ENCODE measurements at regions not wholly inside any gene's neighbourhood (a gene's known extent, or its start where the extent isn't known, plus 50 kb on each side); places are given as distances from the start of the nearest gene placed in this dataset.

DNA sequence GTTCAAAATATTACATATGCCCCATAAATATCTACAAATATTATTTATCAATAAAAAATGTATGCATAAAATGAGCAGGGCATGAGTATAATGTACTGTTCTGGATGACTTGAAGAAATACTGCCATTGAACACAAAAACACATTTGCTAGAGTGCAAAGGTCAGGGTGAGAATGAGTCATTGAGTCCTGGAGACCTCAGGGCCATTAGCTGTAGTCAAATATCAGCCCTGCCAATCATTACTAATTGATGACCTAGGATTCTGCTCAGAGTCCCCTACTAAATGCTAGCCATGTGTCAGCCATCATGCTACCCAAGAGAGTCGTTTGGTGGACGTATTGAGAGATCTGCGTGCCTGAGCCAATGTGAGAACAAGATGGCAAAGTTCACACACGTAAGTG, 80.3 kb upstream of the FAM169A start:
- Mint-ChIP-seq H3K27ac (no peak overlapping the region), H3K9me3 (ENCODE audit: insufficient read depth) (no peaks in the 10 kb centered on the region), H3K4me3 (no peak overlapping the region), H3K4me1 (no peaks in the 10 kb centered on the region), H3K27me3 (peaks cover 30% of the 10 kb centered on the region)
- Histone ChIP-seq H3K79me2 (ENCODE audit: control insufficient read depth, insufficient read depth, low read length) (no peaks in the 10 kb centered on the region), H2AFZ (ENCODE audit: insufficient read depth, low read depth, low read length, poor library complexity, severe bottlenecking) (no peak overlapping the region), H3K27me3 (replicated peaks in 1 of 4; ENCODE audit: control extremely low read depth in 1 of 4, control insufficient read depth in 3 of 4, insufficient read depth in 4 of 4, low read length in 3 of 4) (no peaks in the 10 kb centered on the region), H3K36me3 (replicated peaks in 1 of 2; ENCODE audit: control extremely low read depth in 1 of 2, control insufficient read depth in 1 of 2, extremely low read depth in 1 of 2, insufficient read depth in 2 of 2, low read length in 1 of 2) (no peaks in the 10 kb centered on the region), H3K9ac (ENCODE audit: low read length) (no peak overlapping the region), H4K20me1 (ENCODE audit: control insufficient read depth, insufficient read depth, low read length, poor library complexity, severe bottlenecking) (no peaks in the 10 kb centered on the region), H3K9me3 (ENCODE audit: control extremely low read depth in 1 of 3, control insufficient read depth in 2 of 3, insufficient read depth in 1 of 3, low read length in 2 of 3) (no peaks in the 10 kb centered on the region), H3K4me2 (replicated peaks; ENCODE audit: low read depth, low read length, poor library complexity, severe bottlenecking) (no peak overlapping the region), H3K4me1 (ENCODE audit: control insufficient read depth in 2 of 2, insufficient read depth in 2 of 2, low read length in 2 of 2) (no peaks in the 10 kb centered on the region), H3K27ac (ENCODE audit: low read length in 2 of 2) (no peak overlapping the region), H3K4me3 (ENCODE audit: control extremely low read depth in 1 of 5, extremely low read depth in 1 of 5, insufficient read depth in 1 of 5, low read depth in 2 of 5, low read length in 4 of 5) (no peak overlapping the region)
- WGBS (ENCODE audit: insufficient coverage), result 100% methylated on average over 2 of the region's 4 CpGs
- POLR2A ChIA-PET, result no interaction called here
- intact Hi-C loops (cut with micrococcal nuclease), result no loop called here
- no peak for DNase-seq
- CTCF ChIA-PET, result no interaction called here
- no peak for ATAC-seq (ENCODE audit: low read depth)
- no peak for TF ChIP-seq EZH2 (IDR thresholded peaks at IDR 0.05; ENCODE audit: borderline replicate concordance, insufficient read depth, low read depth, low read length, poor library complexity, severe bottlenecking)

GRCh38 chr5:74945561-74946165, 79.5 kb upstream of the FAM169A start:
- Mint-ChIP-seq H3K9me3 (ENCODE audit: insufficient read depth) (no peaks in the 10 kb centered on the region), H3K27me3 (peaks cover 31% of the 10 kb centered on the region), H3K27ac (no peak overlapping the region), H3K4me1 (no peaks in the 10 kb centered on the region), H3K4me3 (no peak overlapping the region)
- Histone ChIP-seq H3K9me3 (ENCODE audit: control extremely low read depth in 1 of 3, control insufficient read depth in 2 of 3, insufficient read depth in 1 of 3, low read length in 2 of 3) (no peaks in the 10 kb centered on the region), H3K36me3 (replicated peaks in 1 of 2; ENCODE audit: control extremely low read depth in 1 of 2, control insufficient read depth in 1 of 2, extremely low read depth in 1 of 2, insufficient read depth in 2 of 2, low read length in 1 of 2) (no peaks in the 10 kb centered on the region), H2AFZ (ENCODE audit: insufficient read depth, low read depth, low read length, poor library complexity, severe bottlenecking) (no peak overlapping the region), H3K4me2 (replicated peaks; ENCODE audit: low read depth, low read length, poor library complexity, severe bottlenecking) (no peak overlapping the region), H3K4me1 (ENCODE audit: control insufficient read depth in 2 of 2, insufficient read depth in 2 of 2, low read length in 2 of 2) (no peaks in the 10 kb centered on the region), H3K79me2 (ENCODE audit: control insufficient read depth, insufficient read depth, low read length) (no peaks in the 10 kb centered on the region), H3K9ac (ENCODE audit: low read length) (no peak overlapping the region), H3K4me3 (ENCODE audit: control extremely low read depth in 1 of 5, extremely low read depth in 1 of 5, insufficient read depth in 1 of 5, low read depth in 2 of 5, low read length in 4 of 5) (no peak overlapping the region), H3K27ac (ENCODE audit: low read length in 2 of 2) (no peak overlapping the region), H3K27me3 (replicated peaks in 1 of 4; ENCODE audit: control extremely low read depth in 1 of 4, control insufficient read depth in 3 of 4, insufficient read depth in 4 of 4, low read length in 3 of 4) (no peaks in the 10 kb centered on the region), H4K20me1 (ENCODE audit: control insufficient read depth, insufficient read depth, low read length, poor library complexity, severe bottlenecking) (no peaks in the 10 kb centered on the region)
- POLR2A ChIA-PET, result no interaction called here
- intact Hi-C loops (cut with micrococcal nuclease), result no loop called here
- CTCF ChIA-PET, result no interaction called here
- TF ChIP-seq, protein P1, sequence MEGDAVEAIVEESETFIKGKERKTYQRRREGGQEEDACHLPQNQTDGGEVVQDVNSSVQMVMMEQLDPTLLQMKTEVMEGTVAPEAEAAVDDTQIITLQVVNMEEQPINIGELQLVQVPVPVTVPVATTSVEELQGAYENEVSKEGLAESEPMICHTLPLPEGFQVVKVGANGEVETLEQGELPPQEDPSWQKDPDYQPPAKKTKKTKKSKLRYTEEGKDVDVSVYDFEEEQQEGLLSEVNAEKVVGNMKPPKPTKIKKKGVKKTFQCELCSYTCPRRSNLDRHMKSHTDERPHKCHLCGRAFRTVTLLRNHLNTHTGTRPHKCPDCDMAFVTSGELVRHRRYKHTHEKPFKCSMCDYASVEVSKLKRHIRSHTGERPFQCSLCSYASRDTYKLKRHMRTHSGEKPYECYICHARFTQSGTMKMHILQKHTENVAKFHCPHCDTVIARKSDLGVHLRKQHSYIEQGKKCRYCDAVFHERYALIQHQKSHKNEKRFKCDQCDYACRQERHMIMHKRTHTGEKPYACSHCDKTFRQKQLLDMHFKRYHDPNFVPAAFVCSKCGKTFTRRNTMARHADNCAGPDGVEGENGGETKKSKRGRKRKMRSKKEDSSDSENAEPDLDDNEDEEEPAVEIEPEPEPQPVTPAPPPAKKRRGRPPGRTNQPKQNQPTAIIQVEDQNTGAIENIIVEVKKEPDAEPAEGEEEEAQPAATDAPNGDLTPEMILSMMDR (IDR thresholded peaks at IDR 0.05), result no peak
- TF ChIP-seq EZH2 (IDR thresholded peaks at IDR 0.05; ENCODE audit: borderline replicate concordance, insufficient read depth, low read depth, low read length, poor library complexity, severe bottlenecking), result no peak
- no CpG with 5 or more reads among the region's 4 CpGs for WGBS (ENCODE audit: insufficient coverage)
- DNase-seq, result no peak
- no peak for ATAC-seq (ENCODE audit: low read depth)
